ENCODE measurements at regions not wholly inside any gene's neighbourhood (a gene's known extent, or its start where the extent isn't known, plus 50 kb on each side); places are given as distances from the start of the nearest gene placed in this dataset.
"Not testable (repeated sequence)": the region's sequence is repeated elsewhere in the genome, so short reads cannot be mapped to it uniquely, and the experiment has no call there.

DNA sequence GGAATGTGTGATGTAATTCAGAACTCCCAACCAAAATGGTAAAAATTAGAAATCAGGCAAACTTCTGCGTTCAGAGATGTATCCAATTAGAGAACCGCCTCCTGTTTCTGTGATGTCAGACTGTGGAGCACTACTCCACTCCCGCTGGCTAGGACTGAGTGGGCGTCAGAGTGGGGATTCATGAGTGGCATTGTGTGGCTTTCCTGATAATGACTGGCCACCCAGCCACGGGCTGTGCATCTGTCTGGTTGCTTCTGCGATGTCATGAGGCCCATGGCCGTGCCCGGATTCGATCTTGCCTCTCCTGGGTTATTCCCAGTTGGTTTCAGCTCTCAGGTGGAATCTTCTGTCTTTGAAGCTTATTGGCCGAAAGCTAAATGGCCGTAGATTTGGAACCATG is 87.1 kb upstream of the KCNA1 start:
- no peak overlapping the region for H3K4me3 Mint-ChIP-seq
- intact Hi-C loops (cut with micrococcal nuclease), result loop anchor here (10.0 kb wide), 1 partner anchor 948 kb away; the partner anchor contains the start of gene PARP11
- no peaks in the 10 kb centered on the region for H3K27me3 Mint-ChIP-seq
- no peaks in the 10 kb centered on the region for H3K9me3 Mint-ChIP-seq
- peaks cover 17% of the 10 kb centered on the region for H3K36me3 Mint-ChIP-seq (ENCODE audit: low read depth)
- H3K27ac Mint-ChIP-seq, result no peak overlapping the region
- no peak for DNase-seq
- peaks cover 51% of the 10 kb centered on the region for H3K4me1 Mint-ChIP-seq

DNA sequence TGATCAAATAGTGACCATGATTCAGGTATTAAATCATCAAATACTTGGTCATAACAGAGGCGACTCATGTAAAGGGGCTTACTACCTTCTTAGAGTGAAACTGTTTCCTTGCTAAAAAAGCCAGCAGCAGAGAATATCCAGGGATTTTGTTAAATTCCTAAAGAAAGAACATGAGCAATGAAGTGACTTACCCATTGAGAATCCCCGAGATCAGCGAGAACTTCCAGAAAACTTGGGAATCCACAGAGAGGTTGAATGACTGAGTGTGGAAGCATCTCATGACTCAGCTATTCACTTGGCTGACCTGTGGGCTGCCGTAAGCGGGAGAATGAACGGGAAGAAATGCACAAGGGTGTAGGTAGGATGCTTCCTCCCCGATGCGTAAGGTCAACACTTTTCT is 85.3 kb upstream of the KCNA1 start:
- H3K4me3 Mint-ChIP-seq, result no peak overlapping the region
- no peaks in the 10 kb centered on the region for H3K27me3 Mint-ChIP-seq
- intact Hi-C loops (cut with micrococcal nuclease), result loop anchor here (10.0 kb wide), 1 partner anchor 950 kb away; the partner anchor contains the start of gene PARP11
- H3K36me3 Mint-ChIP-seq (ENCODE audit: low read depth), result peaks cover 17% of the 10 kb centered on the region
- no peak overlapping the region for H3K27ac Mint-ChIP-seq
- H3K4me1 Mint-ChIP-seq, result peaks cover 55% of the 10 kb centered on the region
- no peak for DNase-seq
- no peaks in the 10 kb centered on the region for H3K9me3 Mint-ChIP-seq

DNA sequence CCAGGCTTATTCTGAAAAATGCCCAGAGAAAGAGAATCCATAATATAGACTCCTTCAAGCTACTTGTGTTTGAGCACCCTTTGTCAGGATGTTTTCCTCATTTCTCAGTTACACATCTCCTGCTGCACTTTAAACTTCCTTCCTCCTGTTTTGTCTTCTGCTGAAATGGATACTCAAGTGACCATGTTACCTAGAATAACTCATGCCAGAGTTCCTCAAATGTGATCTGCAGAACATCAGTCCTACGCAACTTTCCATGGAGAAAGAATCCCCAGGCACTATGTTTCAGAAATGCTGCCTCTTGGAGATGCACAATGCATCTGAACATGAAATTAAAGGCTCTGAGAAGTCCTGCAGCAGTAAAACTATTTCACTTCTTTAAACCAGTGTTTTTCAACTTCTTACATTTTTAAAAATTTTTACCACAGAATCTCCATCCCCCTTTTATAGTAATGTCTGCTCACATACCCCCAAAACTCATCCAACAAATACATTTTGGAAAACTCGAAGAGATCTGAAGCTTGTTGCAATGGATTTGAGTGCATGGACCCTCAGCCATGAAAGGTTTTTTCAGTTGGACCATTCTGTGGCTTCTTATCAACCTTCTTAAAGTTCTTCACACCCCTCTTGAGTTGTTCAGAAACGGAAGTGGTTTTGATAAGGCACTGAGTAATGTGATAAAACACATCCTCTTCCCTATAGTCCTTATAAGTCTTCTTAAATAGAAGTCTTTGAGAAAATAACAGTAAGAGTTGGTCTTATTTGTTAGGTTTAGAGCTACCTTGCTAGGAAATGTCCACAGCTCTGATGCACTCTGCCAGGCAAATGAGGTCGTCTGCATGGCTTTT is 84.5 kb upstream of the KCNA1 start:
- H3K4me3 Mint-ChIP-seq, result peak overlapping the region; percentile 10

DNA sequence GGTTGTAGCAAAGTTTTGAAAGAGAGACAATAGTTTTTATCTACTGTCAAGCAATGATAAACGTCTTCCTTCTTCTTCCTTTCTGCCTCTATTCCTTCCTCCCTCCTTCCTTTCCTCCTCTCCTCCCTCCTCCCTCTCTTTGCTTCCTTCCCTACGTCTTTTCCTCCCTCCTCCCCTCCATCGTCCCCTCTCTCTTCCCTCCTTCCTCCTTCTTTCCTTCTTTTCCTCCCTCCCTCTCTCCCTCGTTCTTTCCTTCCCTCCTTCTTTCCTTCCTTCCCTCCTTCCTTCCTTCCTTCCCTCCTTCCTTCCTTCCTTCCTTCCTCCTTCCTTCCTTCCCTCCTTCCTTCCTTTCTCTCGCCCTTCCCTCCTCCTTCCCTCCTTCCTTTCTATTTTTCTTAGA is 82.8 kb upstream of the KCNA1 start:
- DNase-seq, result no peak
- Mint-ChIP-seq H3K36me3 (ENCODE audit: low read depth) (peaks cover 18% of the 10 kb centered on the region), H3K27me3 (no peaks in the 10 kb centered on the region), H3K9me3 (peaks cover under 1% of the 10 kb centered on the region), H3K4me1 (peaks cover 69% of the 10 kb centered on the region), H3K4me3 (peak overlapping the region; percentile 92), H3K27ac (peak overlapping the region; percentile 99)
- intact Hi-C loops (cut with micrococcal nuclease), result loop anchor here (10.0 kb wide), 1 partner anchor 952 kb away; the partner anchor contains the start of gene PARP11

More for the DNA sequence above, 84.5 kb upstream of the KCNA1 start:
- intact Hi-C loops (cut with micrococcal nuclease), result loop anchor here (10.0 kb wide), 1 partner anchor 950 kb away; the partner anchor contains the start of gene PARP11
- DNase-seq, result peak; percentile 65
- peak overlapping the region; percentile 10 for H3K27ac Mint-ChIP-seq
- peaks cover 17% of the 10 kb centered on the region for H3K36me3 Mint-ChIP-seq (ENCODE audit: low read depth)
- no peaks in the 10 kb centered on the region for H3K27me3 Mint-ChIP-seq
- no peaks in the 10 kb centered on the region for H3K9me3 Mint-ChIP-seq
- peaks cover 62% of the 10 kb centered on the region for H3K4me1 Mint-ChIP-seq

DNA sequence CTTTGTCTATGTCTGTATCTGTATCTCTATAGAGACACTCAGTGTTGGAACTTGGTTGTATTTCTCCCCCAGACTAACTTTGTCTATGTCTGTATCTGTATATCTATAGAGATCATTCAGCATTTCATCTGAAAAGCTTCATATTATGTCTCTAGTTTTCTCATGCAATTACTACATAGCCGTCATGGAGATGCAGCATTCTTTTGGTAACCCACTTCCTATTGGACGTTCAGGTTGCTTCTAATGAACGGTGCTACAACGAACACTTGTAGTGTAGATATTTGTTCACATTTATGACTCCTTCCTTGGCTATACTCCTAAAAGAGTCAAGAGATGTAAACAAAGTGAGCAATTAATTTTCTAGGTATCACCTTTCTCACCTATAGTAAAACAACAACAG is 81.5 kb upstream of the KCNA1 start:
- peaks cover 11% of the 10 kb centered on the region for H3K9me3 Mint-ChIP-seq
- H3K27ac Mint-ChIP-seq, result peak overlapping the region; percentile 99
- H3K27me3 Mint-ChIP-seq, result no peaks in the 10 kb centered on the region
- no peak for DNase-seq
- H3K4me1 Mint-ChIP-seq, result peaks cover 66% of the 10 kb centered on the region
- intact Hi-C loops (cut with micrococcal nuclease), result loop anchor here (2.0 to 10.0 kb wide), 2 partner anchors 21 to 953 kb away; partner anchors contain the start of gene PARP11
- peak overlapping the region; percentile 92 for H3K4me3 Mint-ChIP-seq
- H3K36me3 Mint-ChIP-seq (ENCODE audit: low read depth), result peaks cover 19% of the 10 kb centered on the region

DNA sequence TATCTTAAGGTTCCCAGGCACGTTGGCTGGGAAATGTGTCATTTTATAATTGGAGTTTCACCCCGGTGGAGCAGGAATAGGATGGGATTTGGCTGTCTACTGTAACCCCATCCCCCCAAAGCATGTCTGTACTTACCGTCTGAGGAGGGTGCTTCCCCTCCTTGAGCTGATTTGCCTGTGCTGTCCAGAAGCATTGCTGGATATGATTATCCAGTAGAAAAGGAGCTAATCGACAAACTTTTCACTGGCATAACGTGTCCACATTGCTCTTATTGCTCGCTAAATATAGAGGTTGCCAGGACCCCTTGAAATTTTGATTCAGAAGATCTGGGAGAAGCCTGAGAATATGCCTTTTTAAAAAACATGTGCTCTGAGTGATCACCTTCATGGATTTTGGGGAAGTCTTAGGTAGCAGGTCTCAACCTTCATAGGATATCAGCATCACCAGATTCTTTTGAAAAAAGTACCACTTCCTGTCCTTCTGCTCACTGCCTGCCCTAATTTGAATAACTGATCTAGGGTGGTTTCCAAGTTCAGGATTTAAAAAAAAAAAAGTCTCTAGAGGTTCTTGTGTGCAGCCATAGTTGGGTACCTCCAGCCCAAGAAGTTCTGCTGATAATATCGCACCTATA is 80.4 kb upstream of the KCNA1 start:
- Mint-ChIP-seq H3K36me3 (ENCODE audit: low read depth) (peaks cover 20% of the 10 kb centered on the region), H3K4me3 (peak overlapping the region; percentile 92), H3K9me3 (peaks cover 13% of the 10 kb centered on the region), H3K4me1 (peaks cover 65% of the 10 kb centered on the region), H3K27ac (peak overlapping the region; percentile 99), H3K27me3 (no peaks in the 10 kb centered on the region)
- DNase-seq, result peak; percentile 78
- intact Hi-C loops (cut with micrococcal nuclease), result loop anchor here (2.0 to 10.0 kb wide), 2 partner anchors 22 to 954 kb away; partner anchors contain the start of gene PARP11

DNA sequence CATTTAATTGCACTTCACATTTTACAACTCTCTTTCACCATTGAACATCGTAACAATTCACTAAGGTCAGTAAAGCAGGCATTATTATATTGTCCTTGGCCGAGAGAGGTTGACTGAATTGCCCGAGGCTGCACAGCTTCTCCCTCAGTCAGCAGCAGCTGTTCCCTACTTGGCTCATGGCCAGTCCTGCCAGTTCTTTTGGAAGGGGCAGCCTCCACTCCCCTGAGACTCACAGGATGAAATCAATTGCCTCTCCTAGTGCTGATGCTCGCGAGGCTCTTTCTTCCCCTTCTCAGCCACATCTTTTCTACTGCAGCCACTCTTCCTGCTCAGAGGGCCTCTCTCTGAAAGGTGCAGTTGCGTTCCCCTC is 79.9 kb upstream of the KCNA1 start:
- peak overlapping the region; percentile 92 for H3K4me3 Mint-ChIP-seq
- H3K27ac Mint-ChIP-seq, result peak overlapping the region; percentile 99
- intact Hi-C loops (cut with micrococcal nuclease), result loop anchor here (2.0 to 10.0 kb wide), 2 partner anchors 23 to 955 kb away; partner anchors contain the start of gene PARP11
- peaks cover 60% of the 10 kb centered on the region for H3K4me1 Mint-ChIP-seq
- H3K27me3 Mint-ChIP-seq, result no peaks in the 10 kb centered on the region
- H3K36me3 Mint-ChIP-seq (ENCODE audit: low read depth), result peaks cover 16% of the 10 kb centered on the region
- peak; percentile 72 for DNase-seq
- peaks cover 13% of the 10 kb centered on the region for H3K9me3 Mint-ChIP-seq

DNA sequence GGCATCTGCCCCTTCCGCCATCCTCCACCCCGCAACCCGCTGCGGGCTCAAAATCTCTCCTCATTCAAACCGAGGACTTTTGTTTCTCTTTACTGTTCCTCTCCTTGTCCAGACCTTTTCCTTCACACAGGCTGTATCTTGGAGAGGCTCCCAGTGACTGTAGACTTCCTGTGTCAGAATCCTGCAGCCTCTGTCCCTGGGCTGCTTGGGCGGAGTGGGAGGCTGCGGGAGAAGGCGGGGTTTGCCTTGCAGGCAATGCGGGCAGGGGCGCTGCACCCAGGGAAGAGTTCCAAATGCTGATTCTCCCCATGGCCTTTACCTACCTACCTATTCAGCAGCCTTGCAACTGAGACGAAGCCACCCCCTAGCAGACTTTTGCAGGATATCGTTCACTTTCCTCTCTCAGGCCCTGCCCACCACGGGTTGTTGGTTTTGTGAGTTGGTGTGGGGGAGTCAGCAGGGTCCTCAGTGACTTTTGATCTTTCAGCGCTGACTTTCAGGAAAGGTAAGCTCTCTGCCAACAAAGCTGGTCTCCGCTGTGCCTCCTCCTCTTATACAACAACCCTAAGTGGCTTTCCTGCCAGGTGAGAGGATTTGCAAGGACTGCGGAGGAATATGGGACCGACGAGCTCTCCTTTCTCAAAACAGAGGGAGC is 79.0 kb upstream of the KCNA1 start:
- peaks cover 52% of the 10 kb centered on the region for H3K4me1 Mint-ChIP-seq
- peak overlapping the region; percentile 92 for H3K4me3 Mint-ChIP-seq
- peak overlapping the region; percentile 99 for H3K27ac Mint-ChIP-seq
- intact Hi-C loops (cut with micrococcal nuclease), result no loop called here
- peaks cover 14% of the 10 kb centered on the region for H3K36me3 Mint-ChIP-seq (ENCODE audit: low read depth)
- H3K27me3 Mint-ChIP-seq, result peaks cover 2% of the 10 kb centered on the region
- no peak for DNase-seq
- H3K9me3 Mint-ChIP-seq, result peaks cover 13% of the 10 kb centered on the region

DNA sequence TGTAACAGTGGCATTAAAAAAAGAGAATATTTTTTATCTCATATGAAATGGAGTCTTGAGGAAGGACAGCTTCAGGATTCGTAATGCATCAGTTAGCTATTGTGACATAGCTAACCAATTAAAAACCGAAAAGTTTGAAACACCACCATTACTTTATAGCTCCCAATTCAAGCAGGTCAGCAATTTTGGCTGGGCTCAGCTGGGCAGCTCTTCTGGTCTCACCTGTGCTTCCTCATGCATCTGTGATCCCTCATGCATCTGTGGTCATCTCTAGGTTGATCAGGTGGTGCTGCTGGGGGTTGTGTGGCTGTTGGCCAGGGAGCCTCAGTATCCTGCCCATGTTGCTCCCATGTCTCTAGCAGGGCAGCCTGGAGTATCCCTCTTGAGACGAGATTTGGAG is 76.7 kb upstream of the KCNA1 start:
- peaks cover 13% of the 10 kb centered on the region for H3K9me3 Mint-ChIP-seq
- peaks cover 14% of the 10 kb centered on the region for H3K36me3 Mint-ChIP-seq (ENCODE audit: low read depth)
- H3K4me1 Mint-ChIP-seq, result peaks cover 39% of the 10 kb centered on the region
- DNase-seq, result no peak
- H3K27ac Mint-ChIP-seq, result no peak overlapping the region
- H3K27me3 Mint-ChIP-seq, result peaks cover 8% of the 10 kb centered on the region
- H3K4me3 Mint-ChIP-seq, result no peak overlapping the region
- intact Hi-C loops (cut with micrococcal nuclease), result no loop called here

DNA sequence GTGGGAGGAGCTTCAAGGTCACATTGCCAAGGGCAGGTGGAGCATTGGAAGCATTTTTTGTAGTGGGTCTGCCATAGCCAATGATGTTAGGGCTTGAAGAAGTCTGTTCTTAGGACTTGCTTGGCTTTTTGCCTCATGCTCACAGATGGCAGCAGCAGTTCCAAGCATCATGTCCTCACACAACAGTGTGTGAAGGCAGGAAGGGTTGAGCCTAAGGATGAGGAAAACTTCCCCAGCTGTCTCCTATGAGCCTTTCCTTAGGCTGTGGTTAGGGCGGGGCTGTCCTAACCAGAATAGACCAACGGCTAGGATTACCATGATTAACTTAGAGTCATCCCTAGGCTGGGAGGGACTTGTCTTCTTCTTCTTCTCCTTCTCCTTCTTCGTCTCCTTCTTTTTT is 76.2 kb upstream of the KCNA1 start:
- H3K4me3 Mint-ChIP-seq, result no peak overlapping the region
- H3K36me3 Mint-ChIP-seq (ENCODE audit: low read depth), result peaks cover 14% of the 10 kb centered on the region

DNA sequence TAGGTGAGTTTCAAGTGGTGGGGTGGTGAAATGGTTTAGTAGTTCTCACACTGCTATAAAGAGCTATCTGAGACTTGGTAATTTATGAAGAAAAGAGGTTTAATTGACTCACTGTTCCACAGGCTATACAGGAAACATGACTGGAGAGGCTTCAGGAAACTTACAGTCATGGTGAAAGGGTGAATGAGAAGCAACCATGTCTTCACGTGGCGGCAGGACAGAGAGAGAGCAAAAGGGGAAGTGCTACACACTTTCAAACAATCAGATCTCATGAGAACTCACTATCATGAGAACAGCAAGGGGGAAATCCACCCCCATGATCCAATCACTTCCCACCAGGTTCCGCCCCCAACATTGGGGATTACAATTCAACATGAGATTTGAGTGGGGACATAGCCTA is 67.3 kb upstream of the KCNA1 start:
- Mint-ChIP-seq H3K27me3 (peaks cover 44% of the 10 kb centered on the region), H3K4me1 (peaks cover 11% of the 10 kb centered on the region), H3K9me3 (peaks cover 18% of the 10 kb centered on the region)
- intact Hi-C loops (cut with micrococcal nuclease); H3K36me3 Mint-ChIP-seq (ENCODE audit: low read depth); H3K27ac Mint-ChIP-seq; DNase-seq; H3K4me3 Mint-ChIP-seq: not testable (repeated sequence)

More for the DNA sequence above, 76.2 kb upstream of the KCNA1 start:
- peaks cover 34% of the 10 kb centered on the region for H3K4me1 Mint-ChIP-seq
- no peak for DNase-seq
- intact Hi-C loops (cut with micrococcal nuclease), result no loop called here
- H3K27me3 Mint-ChIP-seq, result peaks cover 12% of the 10 kb centered on the region
- no peak overlapping the region for H3K27ac Mint-ChIP-seq
- H3K9me3 Mint-ChIP-seq, result peaks cover 13% of the 10 kb centered on the region

DNA sequence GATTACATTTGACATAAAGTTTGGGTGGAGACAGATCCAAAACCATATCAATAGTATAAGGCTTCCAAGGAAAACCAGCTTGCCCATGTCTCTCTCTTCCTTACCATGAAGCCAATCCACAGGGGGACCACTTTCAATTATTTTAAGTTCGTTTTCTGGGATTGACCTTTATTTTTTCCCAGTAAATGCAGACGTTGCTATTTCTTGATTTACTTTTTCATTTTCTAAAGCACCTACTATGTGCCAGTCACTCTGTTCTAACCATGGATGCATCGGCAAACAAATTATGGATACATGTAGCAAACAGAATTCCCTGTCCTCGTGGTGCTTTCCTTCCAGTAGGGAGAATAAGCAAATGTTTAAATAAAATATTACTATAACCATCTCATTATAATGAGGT is 65.8 kb upstream of the KCNA1 start:
- DNase-seq, result no peak
- intact Hi-C loops (cut with micrococcal nuclease), result no loop called here
- Mint-ChIP-seq H3K9me3 (peaks cover 18% of the 10 kb centered on the region), H3K27me3 (peaks cover 38% of the 10 kb centered on the region), H3K27ac (no peak overlapping the region), H3K4me1 (peaks cover 6% of the 10 kb centered on the region), H3K36me3 (ENCODE audit: low read depth) (no peaks in the 10 kb centered on the region), H3K4me3 (no peak overlapping the region)

DNA sequence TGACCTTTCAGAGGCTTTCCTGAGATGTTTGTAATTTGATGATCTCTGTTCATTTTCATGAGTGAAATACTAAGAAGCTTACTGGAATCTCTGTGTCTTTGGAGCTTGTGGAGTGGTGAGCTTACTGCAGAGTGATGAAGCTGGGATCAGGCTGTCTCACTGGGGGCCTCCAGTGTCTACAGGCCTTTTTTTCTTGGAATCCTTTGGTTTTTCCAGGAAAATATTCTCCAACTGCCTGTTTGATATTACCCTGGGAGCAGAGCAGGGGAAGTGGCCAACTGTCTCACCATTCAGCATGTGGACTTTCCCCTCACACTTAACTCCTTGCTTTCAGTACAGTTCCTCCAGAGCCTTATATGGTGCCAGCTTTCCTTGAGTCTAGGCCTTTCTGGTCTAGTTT is 62.0 kb upstream of the KCNA1 start:
- Mint-ChIP-seq H3K27ac (no peak overlapping the region), H3K4me1 (peaks cover under 1% of the 10 kb centered on the region), H3K4me3 (no peak overlapping the region), H3K27me3 (peaks cover 17% of the 10 kb centered on the region), H3K9me3 (peaks cover 2% of the 10 kb centered on the region), H3K36me3 (ENCODE audit: low read depth) (no peaks in the 10 kb centered on the region)
- intact Hi-C loops (cut with micrococcal nuclease), result no loop called here
- no peak for DNase-seq
